ENCODE measurements at regions not wholly inside any gene's neighbourhood (a gene's known extent, or its start where the extent isn't known, plus 50 kb on each side); places are given as distances from the start of the nearest gene placed in this dataset.
"Not testable (repeated sequence)": the region's sequence is repeated elsewhere in the genome, so short reads cannot be mapped to it uniquely, and the experiment has no call there.

GRCh38 chr6:60877396-60877795 lies 1408.6 kb downstream of the KHDRBS2 start:
- not testable (repeated sequence) for TF ChIP-seq SMC3 (conservative IDR thresholded peaks at IDR 0.05; ENCODE audit: insufficient read depth, low read depth, low read length); CTCF (IDR thresholded peaks at IDR 0.05 in 2 of 3, conservative IDR thresholded peaks at IDR 0.05 in 1 of 3; ENCODE audit: insufficient read depth in 2 of 3, low read depth in 1 of 3, low read length in 3 of 3); HIVEP1 (CRISPR knock-in tag; IDR thresholded peaks at IDR 0.05); ZNF583 (CRISPR knock-in tag; IDR thresholded peaks at IDR 0.05); MAFK (IDR thresholded peaks at IDR 0.05; ENCODE audit: low read length); HES1 (IDR thresholded peaks at IDR 0.05; ENCODE audit: low read depth); YY1 (IDR thresholded peaks at IDR 0.05; ENCODE audit: borderline replicate concordance in 1 of 3, control insufficient read depth in 1 of 3, extremely low read depth in 1 of 3, insufficient read depth in 3 of 3, insufficient read length in 1 of 3, insufficient replicate concordance in 2 of 3, low read depth in 1 of 3, low read length in 2 of 3); RBM34 (IDR thresholded peaks at IDR 0.05; ENCODE audit: borderline replicate concordance, insufficient read depth, low read length); MXD1 (CRISPR knock-in tag; IDR thresholded peaks at IDR 0.05; ENCODE audit: borderline replicate concordance, poor library complexity, severe bottlenecking)
- TF ChIP-seq, protein P1, sequence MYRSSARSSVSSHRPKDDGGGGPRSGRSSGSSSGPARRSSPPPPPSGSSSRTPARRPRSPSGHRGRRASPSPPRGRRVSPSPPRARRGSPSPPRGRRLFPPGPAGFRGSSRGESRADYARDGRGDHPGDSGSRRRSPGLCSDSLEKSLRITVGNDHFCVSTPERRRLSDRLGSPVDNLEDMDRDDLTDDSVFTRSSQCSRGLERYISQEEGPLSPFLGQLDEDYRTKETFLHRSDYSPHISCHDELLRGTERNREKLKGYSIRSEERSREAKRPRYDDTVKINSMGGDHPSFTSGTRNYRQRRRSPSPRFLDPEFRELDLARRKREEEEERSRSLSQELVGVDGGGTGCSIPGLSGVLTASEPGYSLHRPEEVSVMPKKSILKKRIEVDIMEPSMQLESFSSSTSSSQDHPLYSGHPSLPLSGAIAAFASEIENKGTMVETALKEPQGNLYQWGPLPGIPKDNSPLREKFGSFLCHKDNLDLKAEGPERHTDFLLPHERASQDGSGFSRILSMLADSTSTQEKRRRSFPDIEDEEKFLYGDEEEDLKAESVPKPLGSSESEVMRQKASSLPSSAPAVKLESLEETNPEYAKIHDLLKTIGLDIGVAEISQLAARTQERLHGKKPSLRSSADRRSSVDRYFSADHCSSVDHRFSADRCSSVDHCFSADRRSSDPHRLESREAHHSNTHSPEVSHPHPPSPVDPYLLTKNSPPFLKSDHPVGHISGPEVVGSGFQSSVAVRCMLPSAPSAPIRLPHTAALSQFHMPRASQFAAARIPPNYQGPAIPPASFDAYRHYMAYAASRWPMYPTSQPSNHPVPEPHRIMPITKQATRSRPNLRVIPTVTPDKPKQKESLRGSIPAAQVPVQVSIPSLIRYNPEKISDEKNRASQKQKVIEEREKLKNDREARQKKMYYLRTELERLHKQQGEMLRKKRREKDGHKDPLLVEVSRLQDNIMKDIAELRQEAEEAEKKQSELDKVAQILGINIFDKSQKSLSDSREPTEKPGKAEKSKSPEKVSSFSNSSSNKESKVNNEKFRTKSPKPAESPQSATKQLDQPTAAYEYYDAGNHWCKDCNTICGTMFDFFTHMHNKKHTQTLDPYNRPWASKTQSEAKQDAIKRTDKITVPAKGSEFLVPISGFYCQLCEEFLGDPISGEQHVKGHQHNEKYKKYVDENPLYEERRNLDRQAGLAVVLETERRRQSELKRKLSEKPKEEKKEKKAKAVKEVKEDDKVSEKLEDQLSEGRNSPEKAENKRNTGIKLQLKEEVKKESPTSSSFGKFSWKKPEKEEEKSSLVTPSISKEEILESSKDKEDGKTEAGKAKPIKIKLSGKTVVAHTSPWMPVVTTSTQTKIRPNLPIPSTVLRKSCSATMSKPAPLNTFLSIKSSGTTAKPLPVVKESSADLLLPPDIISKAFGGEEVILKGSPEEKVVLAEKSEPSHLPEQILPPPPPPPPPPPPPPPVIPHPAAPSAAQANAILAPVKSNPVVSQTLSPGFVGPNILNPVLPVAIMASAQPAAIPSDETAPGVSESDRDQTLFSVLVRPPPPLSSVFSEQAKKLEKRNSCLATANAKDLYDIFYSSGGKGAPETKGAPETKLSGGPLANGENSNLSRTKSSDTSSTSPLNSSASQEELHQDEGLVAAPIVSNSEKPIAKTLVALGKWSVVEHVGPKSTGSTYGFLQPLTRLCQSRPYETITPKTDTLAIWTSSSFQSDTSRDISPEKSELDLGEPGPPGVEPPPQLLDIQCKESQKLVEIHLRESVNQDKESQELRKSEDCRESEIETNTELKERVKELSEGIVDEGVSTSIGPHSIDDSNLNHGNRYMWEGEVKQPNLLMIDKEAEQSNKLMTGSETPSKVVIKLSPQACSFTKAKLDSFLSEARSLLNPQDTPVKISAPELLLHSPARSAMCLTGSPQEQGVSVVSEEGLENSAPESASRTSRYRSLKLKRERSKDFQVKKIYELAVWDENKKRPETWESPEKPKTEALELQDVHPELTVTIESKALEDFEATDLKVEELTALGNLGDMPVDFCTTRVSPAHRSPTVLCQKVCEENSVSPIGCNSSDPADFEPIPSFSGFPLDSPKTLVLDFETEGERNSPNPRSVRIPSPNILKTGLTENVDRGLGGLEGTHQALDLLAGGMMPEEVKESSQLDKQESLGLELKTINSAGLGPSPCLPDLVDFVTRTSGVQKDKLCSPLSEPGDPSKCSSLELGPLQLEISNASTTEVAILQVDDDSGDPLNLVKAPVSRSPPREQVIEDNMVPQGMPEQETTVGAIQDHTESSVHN (IDR thresholded peaks at IDR 0.05; ENCODE audit: borderline replicate concordance in 1 of 2, low read depth in 1 of 2) = not testable (repeated sequence)
- TF ChIP-seq, protein P2, sequence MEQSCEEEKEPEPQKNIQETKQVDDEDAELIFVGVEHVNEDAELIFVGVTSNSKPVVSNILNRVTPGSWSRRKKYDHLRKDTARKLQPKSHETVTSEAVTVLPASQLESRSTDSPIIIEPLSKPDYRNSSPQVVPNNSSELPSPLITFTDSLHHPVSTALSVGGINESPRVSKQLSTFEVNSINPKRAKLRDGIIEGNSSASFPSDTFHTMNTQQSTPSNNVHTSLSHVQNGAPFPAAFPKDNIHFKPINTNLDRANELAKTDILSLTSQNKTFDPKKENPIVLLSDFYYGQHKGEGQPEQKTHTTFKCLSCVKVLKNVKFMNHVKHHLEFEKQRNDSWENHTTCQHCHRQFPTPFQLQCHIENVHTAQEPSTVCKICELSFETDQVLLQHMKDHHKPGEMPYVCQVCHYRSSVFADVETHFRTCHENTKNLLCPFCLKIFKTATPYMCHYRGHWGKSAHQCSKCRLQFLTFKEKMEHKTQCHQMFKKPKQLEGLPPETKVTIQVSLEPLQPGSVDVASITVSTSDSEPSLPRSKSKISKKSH (CRISPR knock-in tag; IDR thresholded peaks at IDR 0.05) = not testable (repeated sequence)
